ENCODE measurements at regions not wholly inside any gene's neighbourhood (a gene's known extent, or its start where the extent isn't known, plus 50 kb on each side); places are given as distances from the start of the nearest gene placed in this dataset.

DNA sequence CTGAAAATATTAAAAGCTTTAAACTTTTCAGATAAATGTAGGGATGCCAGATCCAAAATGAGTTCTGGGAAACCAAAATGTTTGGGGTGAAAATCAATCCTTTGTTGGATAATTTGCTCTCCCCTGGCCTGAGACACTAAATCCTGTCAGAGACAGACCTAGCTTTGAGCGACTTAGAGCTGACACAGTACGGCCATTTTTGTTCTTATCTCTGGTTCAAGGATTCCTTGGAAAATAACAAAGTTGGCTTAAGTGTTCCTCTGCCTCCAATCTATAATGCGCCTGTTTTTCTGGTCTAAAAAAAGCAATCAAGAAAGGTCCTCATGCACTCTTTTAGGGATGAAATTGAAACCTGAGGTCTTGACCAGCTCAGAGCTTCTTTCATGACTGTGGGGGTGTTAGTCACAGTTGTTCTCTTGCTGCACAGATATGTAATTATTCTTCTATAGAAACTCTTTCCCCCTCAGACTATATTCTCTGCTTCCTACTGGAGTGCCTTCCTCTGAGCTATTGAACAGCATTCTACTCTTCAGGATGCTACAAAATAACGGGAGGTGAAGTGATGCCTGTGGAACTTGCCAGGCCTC, 52.3 kb upstream of the EGLN3 start:
- DNase-seq, result no peak
